HepG2 (cell line): ENCODE measurements at regions not wholly inside any gene's neighbourhood (a gene's known extent, or its start where the extent isn't known, plus 50 kb on each side); places are given as distances from the start of the nearest gene placed in this dataset.

Source experiments
- ATAC-seq: fragments of 200-7000 bp; cut with Tn5 transposase; 3 replicates; pipeline ENCODE4 v1.9.1; 2020; ENCODE audit warnings: mild to moderate bottlenecking, moderate library complexity
- BruUV-seq: library from RNA; stranded (reverse); fragments of 400-500 nt; replicated peaks from 2 replicates; lab custom pipeline; 2021; lab: Mats Ljungman, UMichigan
- CTCF ChIA-PET: fragments of 300-600 bp; formaldehyde crosslinking; extraction: SDS; loops from one replicate; lab custom pipeline; 2021; ENCODE audit warnings: low total read pairs, inconsistent platforms, low intra/inter-chr PET ratio; lab: Yijun Ruan, JAX
- POLR2A ChIA-PET: fragments of 350-600 bp; sonication (Branson Sonifier 250); formaldehyde crosslinking; loops from one replicate; lab custom pipeline; 2020; ENCODE audit warnings: antibody characterized with exemption, inconsistent platforms; lab: Yijun Ruan, JAX
- DNase-seq: peaks from one replicate; pipeline ENCODE4 v3.0.0-alpha.2; 2015; ENCODE audit warnings: low spot score
- FAIRE-seq: peaks from 3 replicates; lab custom pipeline; 2011; peaks lifted over from hg19 to GRCh38; lab: Jason Lieb, UNC
- H2AFZ ChIP-seq: one replicate; pipeline ENCODE4 v1.6.1; 2011; ENCODE audit warnings: low read length, inconsistent platforms
- H3K27ac ChIP-seq: fragments of 300-600 bp; 3 replicates; pipeline ENCODE4 v1.8.0; 2011; ENCODE audit warnings: mixed run types, mild to moderate bottlenecking, mixed read lengths, low read length, inconsistent platforms; ENCODE audit not compliant: insufficient read depth; ENCODE audit errors: extremely low read length
- H3K27me3 ChIP-seq, 2 experiments: fragments of 200-600 bp in 1 of 2; 2 replicates in 1 of 2; 3 replicates in 1 of 2; pipeline versions ENCODE4 v1.6.0 to v1.8.0; 2011; ENCODE audit warnings: low read length in 2 of 2, mild to moderate bottlenecking in 2 of 2, moderate library complexity in 2 of 2, inconsistent platforms in 1 of 2; ENCODE audit not compliant: insufficient read depth in 2 of 2, control insufficient read depth in 1 of 2
- H3K36me3 ChIP-seq, 2 experiments: fragments of 200-600 bp in 1 of 2; replicated peaks in 1 of 2; 2 replicates in 1 of 2; 3 replicates in 1 of 2; pipeline versions ENCODE4 v1.5.1 to v1.8.0; 2011; ENCODE audit warnings: low read length in 2 of 2, inconsistent platforms in 1 of 2; ENCODE audit not compliant: insufficient read depth in 2 of 2, control insufficient read depth in 1 of 2
- H3K4me1 ChIP-seq: 2 replicates; pipeline ENCODE4 v1.5.1; 2012; ENCODE audit warnings: low read length, inconsistent platforms; ENCODE audit not compliant: insufficient read depth
- H3K4me2 ChIP-seq: 2 replicates; pipeline ENCODE4 v1.6.0; 2011; ENCODE audit warnings: low read depth, low read length, inconsistent platforms
- H3K4me3 ChIP-seq, 3 experiments: fragments of 200-600 bp in 1 of 3; sonication (generic), shearing (Covaris generic) in 1 of 3; replicated peaks in 1 of 3; 2 replicates each; pipeline ENCODE4 v1.5.1; 2011 to 2016; ENCODE audit warnings: low read length in 3 of 3, inconsistent platforms in 2 of 3, low read depth in 2 of 3, mild to moderate bottlenecking in 2 of 3, control low read depth in 1 of 3, mixed read lengths in 1 of 3; ENCODE audit not compliant: insufficient read depth in 1 of 3
- H3K79me2 ChIP-seq: one replicate; pipeline ENCODE4 v1.6.1; 2011; ENCODE audit warnings: low read length, inconsistent platforms; ENCODE audit not compliant: insufficient read depth
- H3K9ac ChIP-seq: 2 replicates; pipeline ENCODE4 v1.6.0; 2011; ENCODE audit warnings: mild to moderate bottlenecking, low read depth, low read length, inconsistent platforms; ENCODE audit not compliant: insufficient read depth
- H3K9me3 ChIP-seq: 2 replicates; pipeline ENCODE4 v1.5.1; 2012; ENCODE audit warnings: mild to moderate bottlenecking, low read length
- H4K20me1 ChIP-seq: 2 replicates; pipeline ENCODE4 v1.6.0; 2011; ENCODE audit warnings: inconsistent platforms, mild to moderate bottlenecking, low read length, moderate library complexity; ENCODE audit not compliant: insufficient read depth
- CEBPB ChIP-seq: IDR thresholded peaks from 2 replicates; pipeline ENCODE4 v1.6.1; 2011; ENCODE audit warnings: low read depth, low read length, improper control_type of control experiment, borderline replicate concordance
- HMGA1 ChIP-seq: sonication (generic); formaldehyde crosslinking; conservative IDR thresholded peaks from 2 replicates; pipeline ENCODE4 v1.4.0; 2020; ENCODE audit warnings: missing genetic modification reagents
- KDM4B ChIP-seq: sonication (generic); formaldehyde crosslinking; IDR thresholded peaks from 2 replicates; pipeline ENCODE4 v1.4.0; 2020; ENCODE audit warnings: missing genetic modification reagents
- MAFF ChIP-seq: IDR thresholded peaks from 2 replicates; pipeline ENCODE4 v1.6.1; 2011; ENCODE audit warnings: low read depth, low read length, improper control_type of control experiment
- SOX5 ChIP-seq: IDR thresholded peaks from 2 replicates; pipeline ENCODE4 v1.6.1; 2016; ENCODE audit warnings: borderline replicate concordance
- ZNF276 ChIP-seq: sonication (generic); formaldehyde crosslinking; IDR thresholded peaks from 2 replicates; pipeline ENCODE4 v1.4.0; 2020; ENCODE audit warnings: mild to moderate bottlenecking, low read depth, missing genetic modification reagents
- in situ Hi-C: cut with HindIII; loops from 2 replicates; pipeline ENCODE4 v1.10.0; 2017; ENCODE audit warnings: low pct_unique_long_range_greater_than_20kb; ENCODE audit not compliant: extremely low pct_ligation_motif_present
- intact Hi-C: fragments of 100-400 bp; cut with micrococcal nuclease; formaldehyde crosslinking; loops from one replicate; pipeline ENCODE4 v1.10.0; 2022; ENCODE audit not compliant: unreplicated experiment

GRCh38 chr18:1774261-1774660 is 797.0 kb downstream of the METTL4 start (continued):
- TF ChIP-seq MAFF = no peak
- TF ChIP-seq CEBPB = peak; percentile 4; the same call in 1 of the 2 replicates
- TF ChIP-seq ZNF276 (CRISPR knock-in tag) = no peak
- peak; percentile 80 for TF ChIP-seq SOX5 (CRISPR knock-in tag)
- no peak for TF ChIP-seq KDM4B

GRCh38 chr18:1777843-1778242 is 793.5 kb downstream of the METTL4 start:
- no peak overlapping the region for H3K9ac ChIP-seq
- no peaks in the 10 kb centered on the region for H3K4me1 ChIP-seq
- H3K27me3 ChIP-seq = no peaks in the 10 kb centered on the region
- H3K36me3 ChIP-seq = no peaks in the 10 kb centered on the region
- H3K4me2 ChIP-seq = no peak overlapping the region
- no peak overlapping the region for H2AFZ ChIP-seq
- TF ChIP-seq HMGA1 (no peak), CEBPB (peak; percentile 47; the same call in 1 of the 2 replicates)
- no TSS peak for BruUV-seq
- intact Hi-C loops (no loop called here), in situ Hi-C loops (no loop called here)
- POLR2A ChIA-PET = no interaction called here
- H3K79me2 ChIP-seq = no peaks in the 10 kb centered on the region
- no peak for FAIRE-seq
- no peak overlapping the region for H3K4me3 ChIP-seq
- DNase-seq = no peak
- H3K27ac ChIP-seq = no peak overlapping the region
- no peaks in the 10 kb centered on the region for H4K20me1 ChIP-seq
- CTCF ChIA-PET = no interaction called here
- no peaks in the 10 kb centered on the region for H3K9me3 ChIP-seq
- no peak for ATAC-seq
